Stimulated activated CD8-positive, alpha-beta memory T cell treated with anti-CD3 and anti-CD28 coated beads, Interleukin-15, amount 100 ng/mL, for 48 hours (primary cell): ENCODE measurements at regions not wholly inside any gene's neighbourhood (a gene's known extent, or its start where the extent isn't known, plus 50 kb on each side); places are given as distances from the start of the nearest gene placed in this dataset.

Source experiments
- DNase-seq, 2 donors: peaks; one replicate each; pipeline ENCODE4 v3.0.0-alpha.2; 2020; ENCODE audit warnings: low read depth in 2 of 2

- no peak for DNase-seq
Measured at GRCh38 chr11:127338380-127339259, 338.1 kb upstream of the KIRREL3 start.

DNA sequence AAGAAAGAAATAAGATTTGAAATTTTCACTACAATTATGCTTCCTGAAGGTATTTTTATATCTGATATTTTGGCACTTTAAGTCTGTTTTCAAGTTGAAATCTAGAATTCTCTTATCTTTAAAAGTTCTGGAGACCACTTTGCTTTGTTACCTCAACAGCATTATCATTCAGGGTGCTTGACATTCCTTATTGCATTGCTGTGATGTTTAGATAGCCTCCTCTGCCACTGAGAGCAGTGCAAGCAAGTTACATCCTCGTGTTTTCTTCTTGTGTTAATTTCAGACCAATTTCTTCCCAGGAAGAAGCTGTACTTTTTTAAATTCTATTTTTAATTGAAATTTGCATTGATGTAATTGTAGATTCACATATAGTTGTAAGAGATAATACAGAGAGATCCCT is 333.9 kb upstream of the KIRREL3 start:
- DNase-seq = no peak

DNA sequence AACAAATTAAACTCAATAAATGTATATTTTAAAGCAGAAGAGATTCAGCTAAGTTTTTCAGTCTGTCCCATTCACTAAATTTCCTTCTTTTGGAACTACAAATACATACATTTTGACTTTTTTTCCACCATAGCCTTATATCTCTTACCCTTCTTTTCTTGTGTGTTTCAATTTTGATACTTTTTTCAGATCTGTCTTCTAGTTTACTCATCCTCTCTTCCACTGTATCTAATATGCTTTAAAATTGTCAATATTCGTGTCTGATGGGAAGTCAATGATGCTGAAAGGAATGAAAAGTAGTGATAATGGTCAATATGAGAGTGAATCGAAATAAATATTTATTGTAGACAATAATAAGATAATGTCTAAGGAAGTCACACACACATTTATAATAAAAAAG is 332.3 kb upstream of the KIRREL3 start:
- no peak for DNase-seq

GRCh38 chr11:127330044-127330443 is 329.5 kb upstream of the KIRREL3 start:
- no peak for DNase-seq

- DNase-seq = no peak
Measured at GRCh38 chr11:127308291-127308690, 307.7 kb upstream of the KIRREL3 start.

GRCh38 chr11:127307700-127308099 is 307.1 kb upstream of the KIRREL3 start:
- DNase-seq = no peak

- DNase-seq = no peak
Measured at GRCh38 chr11:127304634-127305033, 304.1 kb upstream of the KIRREL3 start.

GRCh38 chr11:127288926-127289325 is 288.4 kb upstream of the KIRREL3 start:
- no peak for DNase-seq

GRCh38 chr11:127281534-127281933 is 281.0 kb upstream of the KIRREL3 start:
- no peak for DNase-seq

DNA sequence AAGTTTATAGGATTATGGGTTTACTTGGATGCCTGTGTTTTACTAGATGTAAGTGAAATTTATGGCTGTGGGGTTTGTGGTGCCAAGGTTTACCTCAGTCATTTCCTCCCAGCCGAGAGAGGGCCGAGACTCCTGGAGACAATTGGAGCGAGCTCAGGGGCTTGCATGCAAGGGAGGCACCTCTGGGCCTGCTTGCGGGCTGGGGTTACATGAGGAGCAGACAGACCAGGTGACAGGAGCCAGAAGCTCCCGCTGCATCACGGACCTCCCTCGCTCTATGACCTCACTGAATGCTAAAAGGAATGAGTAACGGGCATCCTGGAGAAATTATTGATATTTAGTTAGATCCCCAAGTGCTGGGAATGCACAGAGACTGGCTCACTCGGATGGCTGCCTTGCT is 275.2 kb upstream of the KIRREL3 start:
- no peak for DNase-seq

- no peak for DNase-seq
Measured at GRCh38 chr11:127274328-127274676, 273.7 kb upstream of the KIRREL3 start.

DNA sequence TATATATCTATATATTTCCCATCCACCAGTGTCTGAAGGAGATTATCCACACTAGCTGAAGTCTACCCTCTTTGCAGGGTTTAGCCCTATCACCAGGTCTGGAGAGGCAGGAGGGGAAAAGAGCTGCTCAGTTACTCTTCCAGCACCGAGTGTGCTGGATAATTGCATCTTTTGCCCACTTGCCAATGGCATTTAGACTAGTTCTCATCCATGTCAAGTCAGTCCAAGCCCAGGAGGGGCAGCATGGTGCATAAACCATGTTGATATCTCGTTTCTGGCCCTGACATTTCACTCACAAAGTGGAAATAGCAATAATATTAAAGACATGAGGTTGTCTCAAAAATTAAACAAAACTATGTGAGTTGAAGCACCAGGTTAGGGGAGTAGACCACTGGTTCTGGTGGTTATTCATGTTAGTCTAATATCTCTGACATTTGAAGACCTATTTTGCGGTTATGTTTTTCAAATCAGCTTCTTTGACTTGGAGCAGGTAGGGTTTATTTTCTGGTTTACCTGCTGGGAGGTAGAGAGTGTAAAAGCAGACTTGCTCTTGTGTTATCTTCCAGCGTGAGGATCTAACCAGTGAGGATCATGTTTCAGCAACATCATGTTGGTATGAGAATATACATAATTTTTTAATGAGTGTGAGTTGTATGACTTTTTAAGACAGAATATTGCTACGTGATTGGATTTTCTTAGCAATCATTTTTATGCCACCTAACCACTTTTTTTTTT is 273.2 kb upstream of the KIRREL3 start:
- DNase-seq = no peak

GRCh38 chr11:127270851-127271250 is 270.3 kb upstream of the KIRREL3 start:
- DNase-seq = no peak

DNA sequence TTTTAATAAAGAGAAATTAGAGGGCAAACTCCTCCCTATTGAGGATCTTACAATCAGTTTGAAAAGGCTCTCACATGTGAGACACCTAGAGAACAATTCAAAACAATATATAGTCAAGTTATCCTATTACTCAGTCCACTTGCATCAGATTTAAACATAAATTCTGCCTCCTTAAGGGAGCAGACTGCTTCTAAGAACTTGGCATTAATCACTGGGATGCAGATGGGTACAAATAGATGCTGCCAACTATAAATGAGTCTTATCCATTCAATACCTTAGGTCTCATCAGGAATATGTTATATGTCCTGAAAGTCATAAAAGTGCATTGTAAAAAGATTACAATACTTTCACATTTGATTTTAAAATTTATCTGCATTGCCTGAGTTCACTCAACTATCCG is 269.3 kb upstream of the KIRREL3 start:
- DNase-seq = no peak

DNA sequence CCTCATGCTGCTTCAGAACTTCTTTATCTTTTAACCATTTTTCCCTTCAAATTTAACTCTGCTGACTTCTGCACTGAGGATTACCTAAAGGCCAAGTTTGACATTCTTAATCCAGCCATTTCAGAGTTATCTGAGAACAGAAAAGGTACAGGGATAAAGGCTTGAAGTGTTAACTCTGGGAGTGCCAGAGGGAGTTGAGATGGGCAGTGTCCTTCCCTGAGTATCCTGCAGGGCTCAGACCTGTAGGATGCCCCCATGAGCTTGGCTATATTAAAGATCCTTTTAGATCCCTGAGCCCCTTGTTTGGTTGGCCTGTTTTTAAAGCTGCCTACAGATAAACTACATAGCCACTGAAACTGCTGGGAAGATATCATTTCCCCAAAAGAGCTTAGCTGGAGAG is 268.4 kb upstream of the KIRREL3 start:
- DNase-seq = no peak

DNA sequence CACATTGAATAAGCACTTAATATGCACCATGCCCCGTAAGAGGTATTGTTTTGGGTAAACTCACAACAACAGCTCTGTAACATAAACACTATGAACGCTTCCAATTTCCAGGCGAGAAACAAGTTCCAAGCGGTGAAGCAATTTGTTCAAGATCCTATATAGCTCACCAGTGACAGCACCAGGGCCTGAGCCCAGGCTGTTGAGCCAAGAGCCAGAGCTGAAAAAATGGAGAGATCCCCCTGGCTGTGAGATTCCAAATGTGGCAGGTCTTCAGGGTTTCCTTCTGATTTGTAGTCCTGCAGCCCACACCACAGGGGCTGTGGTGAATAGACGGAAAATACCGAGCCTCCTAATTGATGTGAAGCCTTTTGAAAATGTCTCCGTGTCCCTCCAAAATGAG is 268.0 kb upstream of the KIRREL3 start:
- no peak for DNase-seq

- DNase-seq = no peak
Measured at GRCh38 chr11:127259102-127259501, 258.5 kb upstream of the KIRREL3 start.

- no peak for DNase-seq
Measured at GRCh38 chr11:127255209-127255608, 254.6 kb upstream of the KIRREL3 start.

DNA sequence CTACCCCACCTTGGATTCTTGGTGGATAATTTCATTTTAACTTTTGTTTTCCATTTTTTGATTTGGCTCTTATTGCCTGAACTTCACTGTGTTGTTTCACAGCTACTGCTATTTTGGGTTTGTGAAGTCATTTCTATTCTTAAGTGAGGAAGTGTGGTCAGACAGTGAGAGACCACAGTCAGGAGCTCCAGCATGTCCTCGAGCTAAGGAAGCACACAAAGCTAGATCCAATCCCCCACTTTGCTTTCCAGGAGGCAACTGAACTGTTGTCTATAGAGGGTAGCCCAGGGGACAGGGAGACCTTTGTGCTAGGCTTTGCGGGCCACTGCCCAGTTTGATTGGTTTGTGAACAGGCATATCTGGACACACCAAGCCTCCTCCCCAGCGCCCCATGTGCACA is 251.8 kb upstream of the KIRREL3 start:
- no peak for DNase-seq

DNA sequence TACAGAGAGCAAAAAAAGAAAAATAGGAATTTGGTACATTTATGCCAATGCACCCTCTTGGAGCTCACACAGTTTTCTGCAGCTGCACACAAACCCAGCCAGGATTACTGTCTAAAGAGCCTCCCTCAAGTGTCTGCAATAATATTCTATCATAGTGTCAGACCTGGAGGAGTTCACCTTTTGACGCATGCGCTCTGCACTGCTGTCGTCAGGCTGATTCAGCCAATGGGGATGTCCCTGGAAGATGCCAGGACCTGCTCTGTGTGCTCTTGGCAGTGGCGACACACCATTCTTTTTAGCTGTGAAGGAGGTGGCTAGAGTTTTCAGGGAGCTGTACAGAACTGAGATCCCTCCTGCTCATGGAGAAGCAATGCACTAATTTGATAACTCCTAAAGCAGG is 249.0 kb upstream of the KIRREL3 start:
- no peak for DNase-seq

- no peak for DNase-seq
Measured at GRCh38 chr11:127248476-127248875, 247.9 kb upstream of the KIRREL3 start.

DNA sequence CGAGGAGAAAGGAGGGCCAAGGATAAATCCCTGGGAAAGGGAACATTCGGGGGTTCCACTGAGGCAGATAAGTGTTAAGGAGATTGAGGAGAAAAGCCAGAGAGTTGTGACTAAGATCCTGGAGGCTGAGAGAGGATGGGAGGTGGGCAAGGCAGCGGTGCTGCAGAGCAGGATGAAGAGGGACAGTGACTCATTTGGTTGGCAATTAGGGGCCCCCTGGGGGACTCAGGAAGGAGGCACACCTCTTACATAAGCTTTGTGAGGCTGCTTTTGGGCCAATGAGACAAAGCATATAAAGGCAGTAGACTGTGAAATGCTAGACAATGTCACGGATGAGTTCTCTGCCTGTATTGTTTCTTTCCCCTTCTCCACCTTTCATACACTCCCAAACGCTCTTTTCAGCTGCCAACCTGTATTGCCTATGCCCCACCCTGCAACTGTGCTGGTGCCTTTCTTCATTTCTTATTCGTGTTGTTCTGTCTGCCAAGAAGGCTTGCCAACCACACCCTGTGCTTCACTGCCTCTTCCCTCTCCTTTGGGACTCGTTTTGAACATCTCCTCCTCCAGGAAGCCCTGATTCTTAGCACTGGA is 246.8 kb upstream of the KIRREL3 start:
- no peak for DNase-seq

- DNase-seq = no peak
Measured at GRCh38 chr11:127242676-127243075, 242.1 kb upstream of the KIRREL3 start.
